ENCODE measurements at regions not wholly inside any gene's neighbourhood (a gene's known extent, or its start where the extent isn't known, plus 50 kb on each side); places are given as distances from the start of the nearest gene placed in this dataset.

GRCh38 chr3:144966560-144966959 lies 994.9 kb downstream of the DIPK2A start:
- no peak for TF ChIP-seq CTCF (IDR thresholded peaks at IDR 0.05)
- TF ChIP-seq POLR2A (IDR thresholded peaks at IDR 0.05), result no peak

Data from body of pancreas (tissue), 4 donors.